K562 (cell line): ENCODE measurements at regions not wholly inside any gene's neighbourhood (a gene's known extent, or its start where the extent isn't known, plus 50 kb on each side); places are given as distances from the start of the nearest gene placed in this dataset.

Source experiments
- CREBBP ChIP-seq: IDR thresholded peaks from one replicate; pipeline ENCODE4 v1.6.1; 2012; ENCODE audit warnings: low read depth, mild to moderate bottlenecking, control low read depth, inconsistent platforms, low read length
- NFE2L1 ChIP-seq: fragments of 450-650 bp; IDR thresholded peaks from 2 replicates; pipeline ENCODE4 v1.6.1; 2016; ENCODE audit warnings: missing genetic modification characterization, low read depth, mild to moderate bottlenecking, missing compliant biosample characterization, moderate library complexity, borderline replicate concordance
- NFIC ChIP-seq: fragments of 450-650 bp; IDR thresholded peaks from 2 replicates; pipeline ENCODE4 v1.6.1; 2017; ENCODE audit warnings: mild to moderate bottlenecking, inconsistent platforms
- TAF1 ChIP-seq: IDR thresholded peaks from 2 replicates; pipeline ENCODE4 v1.6.1; 2011; ENCODE audit warnings: mild to moderate bottlenecking, low read length, moderate library complexity; ENCODE audit not compliant: insufficient read depth, control insufficient read depth, severe bottlenecking; ENCODE audit errors: extremely low read depth
- ZEB2 ChIP-seq: fragments of 450-650 bp; IDR thresholded peaks from 2 replicates; pipeline ENCODE4 v1.6.1; 2016
- TF ChIP-seq, protein P1 (sequence below): fragments of 450-650 bp; formaldehyde crosslinking; IDR thresholded peaks from 2 replicates; pipeline ENCODE4 v1.4.0; 2020; ENCODE audit warnings: mild to moderate bottlenecking, moderate library complexity
- TF ChIP-seq, protein P2 (sequence below): sonication (generic); formaldehyde crosslinking; IDR thresholded peaks from 2 replicates; pipeline ENCODE4 v1.8.0; 2022; ENCODE audit warnings: mild to moderate bottlenecking, missing genetic modification reagents
- TF ChIP-seq, protein P3 (sequence below), 3 experiments: IDR thresholded peaks in 2 of 3; conservative IDR thresholded peaks in 1 of 3; 2 replicates each; pipeline ENCODE4 v1.5.1; 2011 to 2012; ENCODE audit warnings: low read length in 3 of 3, mild to moderate bottlenecking in 3 of 3, control low read depth in 2 of 3, improper control_type of control experiment in 1 of 3, inconsistent platforms in 1 of 3, low read depth in 1 of 3, mixed read lengths in 1 of 3, moderate library complexity in 1 of 3; ENCODE audit not compliant: insufficient read depth in 2 of 3
- TF ChIP-seq, protein P4 (sequence below), 2 experiments: fragments of 450-650 bp in 1 of 2; sonication (generic) in 1 of 2; formaldehyde crosslinking in 1 of 2; IDR thresholded peaks in 1 of 2; conservative IDR thresholded peaks in 1 of 2; 2 replicates each; pipeline versions ENCODE4 v1.6.1 to v1.8.1; 2016 to 2023; ENCODE audit warnings: mild to moderate bottlenecking in 2 of 2, moderate library complexity in 2 of 2, inconsistent platforms in 1 of 2, missing genetic modification reagents in 1 of 2
- TF ChIP-seq, protein P5 (sequence below): sonication (generic); formaldehyde crosslinking; IDR thresholded peaks from 2 replicates; pipeline ENCODE4 v1.8.1; 2022; ENCODE audit warnings: missing genetic modification reagents

DNA sequence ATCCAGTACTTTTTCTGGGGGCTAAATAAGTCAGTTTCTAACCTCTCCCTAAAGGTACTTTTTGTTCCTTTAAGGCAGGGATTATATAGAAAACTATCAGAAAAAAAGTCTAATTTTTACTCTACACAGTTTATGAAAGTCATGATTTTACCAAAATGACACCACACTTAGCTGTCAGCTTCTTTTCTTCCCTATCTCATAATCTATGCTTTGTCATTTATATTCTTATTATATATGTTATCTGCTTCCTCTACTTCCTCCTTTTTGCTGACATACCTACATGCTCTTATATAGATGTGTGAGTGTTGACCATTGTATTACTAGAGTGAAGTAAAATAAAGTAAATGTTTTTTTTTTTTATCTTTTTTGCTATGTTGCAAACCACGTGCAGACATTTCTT, 203.9 kb upstream of the CHRM2 start:
- TF ChIP-seq CREBBP (no peak), NFE2L1 (no peak), NFIC (no peak), ZEB2 (no peak), TAF1 (no peak)
- TF ChIP-seq, protein P1, sequence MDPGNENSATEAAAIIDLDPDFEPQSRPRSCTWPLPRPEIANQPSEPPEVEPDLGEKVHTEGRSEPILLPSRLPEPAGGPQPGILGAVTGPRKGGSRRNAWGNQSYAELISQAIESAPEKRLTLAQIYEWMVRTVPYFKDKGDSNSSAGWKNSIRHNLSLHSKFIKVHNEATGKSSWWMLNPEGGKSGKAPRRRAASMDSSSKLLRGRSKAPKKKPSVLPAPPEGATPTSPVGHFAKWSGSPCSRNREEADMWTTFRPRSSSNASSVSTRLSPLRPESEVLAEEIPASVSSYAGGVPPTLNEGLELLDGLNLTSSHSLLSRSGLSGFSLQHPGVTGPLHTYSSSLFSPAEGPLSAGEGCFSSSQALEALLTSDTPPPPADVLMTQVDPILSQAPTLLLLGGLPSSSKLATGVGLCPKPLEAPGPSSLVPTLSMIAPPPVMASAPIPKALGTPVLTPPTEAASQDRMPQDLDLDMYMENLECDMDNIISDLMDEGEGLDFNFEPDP (CRISPR knock-in tag), result no peak
- TF ChIP-seq, protein P2, sequence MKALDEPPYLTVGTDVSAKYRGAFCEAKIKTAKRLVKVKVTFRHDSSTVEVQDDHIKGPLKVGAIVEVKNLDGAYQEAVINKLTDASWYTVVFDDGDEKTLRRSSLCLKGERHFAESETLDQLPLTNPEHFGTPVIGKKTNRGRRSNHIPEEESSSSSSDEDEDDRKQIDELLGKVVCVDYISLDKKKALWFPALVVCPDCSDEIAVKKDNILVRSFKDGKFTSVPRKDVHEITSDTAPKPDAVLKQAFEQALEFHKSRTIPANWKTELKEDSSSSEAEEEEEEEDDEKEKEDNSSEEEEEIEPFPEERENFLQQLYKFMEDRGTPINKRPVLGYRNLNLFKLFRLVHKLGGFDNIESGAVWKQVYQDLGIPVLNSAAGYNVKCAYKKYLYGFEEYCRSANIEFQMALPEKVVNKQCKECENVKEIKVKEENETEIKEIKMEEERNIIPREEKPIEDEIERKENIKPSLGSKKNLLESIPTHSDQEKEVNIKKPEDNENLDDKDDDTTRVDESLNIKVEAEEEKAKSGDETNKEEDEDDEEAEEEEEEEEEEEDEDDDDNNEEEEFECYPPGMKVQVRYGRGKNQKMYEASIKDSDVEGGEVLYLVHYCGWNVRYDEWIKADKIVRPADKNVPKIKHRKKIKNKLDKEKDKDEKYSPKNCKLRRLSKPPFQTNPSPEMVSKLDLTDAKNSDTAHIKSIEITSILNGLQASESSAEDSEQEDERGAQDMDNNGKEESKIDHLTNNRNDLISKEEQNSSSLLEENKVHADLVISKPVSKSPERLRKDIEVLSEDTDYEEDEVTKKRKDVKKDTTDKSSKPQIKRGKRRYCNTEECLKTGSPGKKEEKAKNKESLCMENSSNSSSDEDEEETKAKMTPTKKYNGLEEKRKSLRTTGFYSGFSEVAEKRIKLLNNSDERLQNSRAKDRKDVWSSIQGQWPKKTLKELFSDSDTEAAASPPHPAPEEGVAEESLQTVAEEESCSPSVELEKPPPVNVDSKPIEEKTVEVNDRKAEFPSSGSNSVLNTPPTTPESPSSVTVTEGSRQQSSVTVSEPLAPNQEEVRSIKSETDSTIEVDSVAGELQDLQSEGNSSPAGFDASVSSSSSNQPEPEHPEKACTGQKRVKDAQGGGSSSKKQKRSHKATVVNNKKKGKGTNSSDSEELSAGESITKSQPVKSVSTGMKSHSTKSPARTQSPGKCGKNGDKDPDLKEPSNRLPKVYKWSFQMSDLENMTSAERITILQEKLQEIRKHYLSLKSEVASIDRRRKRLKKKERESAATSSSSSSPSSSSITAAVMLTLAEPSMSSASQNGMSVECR (CRISPR knock-in tag), result no peak
- TF ChIP-seq, protein P3, sequence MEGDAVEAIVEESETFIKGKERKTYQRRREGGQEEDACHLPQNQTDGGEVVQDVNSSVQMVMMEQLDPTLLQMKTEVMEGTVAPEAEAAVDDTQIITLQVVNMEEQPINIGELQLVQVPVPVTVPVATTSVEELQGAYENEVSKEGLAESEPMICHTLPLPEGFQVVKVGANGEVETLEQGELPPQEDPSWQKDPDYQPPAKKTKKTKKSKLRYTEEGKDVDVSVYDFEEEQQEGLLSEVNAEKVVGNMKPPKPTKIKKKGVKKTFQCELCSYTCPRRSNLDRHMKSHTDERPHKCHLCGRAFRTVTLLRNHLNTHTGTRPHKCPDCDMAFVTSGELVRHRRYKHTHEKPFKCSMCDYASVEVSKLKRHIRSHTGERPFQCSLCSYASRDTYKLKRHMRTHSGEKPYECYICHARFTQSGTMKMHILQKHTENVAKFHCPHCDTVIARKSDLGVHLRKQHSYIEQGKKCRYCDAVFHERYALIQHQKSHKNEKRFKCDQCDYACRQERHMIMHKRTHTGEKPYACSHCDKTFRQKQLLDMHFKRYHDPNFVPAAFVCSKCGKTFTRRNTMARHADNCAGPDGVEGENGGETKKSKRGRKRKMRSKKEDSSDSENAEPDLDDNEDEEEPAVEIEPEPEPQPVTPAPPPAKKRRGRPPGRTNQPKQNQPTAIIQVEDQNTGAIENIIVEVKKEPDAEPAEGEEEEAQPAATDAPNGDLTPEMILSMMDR (IDR thresholded peaks at IDR 0.05 in 2 of 3, conservative IDR thresholded peaks at IDR 0.05 in 1 of 3; ENCODE audit: insufficient read depth in 2 of 3, low read depth in 1 of 3, low read length in 3 of 3), result no peak
- TF ChIP-seq, protein P4, sequence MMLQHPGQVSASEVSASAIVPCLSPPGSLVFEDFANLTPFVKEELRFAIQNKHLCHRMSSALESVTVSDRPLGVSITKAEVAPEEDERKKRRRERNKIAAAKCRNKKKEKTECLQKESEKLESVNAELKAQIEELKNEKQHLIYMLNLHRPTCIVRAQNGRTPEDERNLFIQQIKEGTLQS (IDR thresholded peaks at IDR 0.05), result no peak
- TF ChIP-seq, protein P4 (CRISPR knock-in tag; conservative IDR thresholded peaks at IDR 0.05), result no peak
- TF ChIP-seq, protein P5, sequence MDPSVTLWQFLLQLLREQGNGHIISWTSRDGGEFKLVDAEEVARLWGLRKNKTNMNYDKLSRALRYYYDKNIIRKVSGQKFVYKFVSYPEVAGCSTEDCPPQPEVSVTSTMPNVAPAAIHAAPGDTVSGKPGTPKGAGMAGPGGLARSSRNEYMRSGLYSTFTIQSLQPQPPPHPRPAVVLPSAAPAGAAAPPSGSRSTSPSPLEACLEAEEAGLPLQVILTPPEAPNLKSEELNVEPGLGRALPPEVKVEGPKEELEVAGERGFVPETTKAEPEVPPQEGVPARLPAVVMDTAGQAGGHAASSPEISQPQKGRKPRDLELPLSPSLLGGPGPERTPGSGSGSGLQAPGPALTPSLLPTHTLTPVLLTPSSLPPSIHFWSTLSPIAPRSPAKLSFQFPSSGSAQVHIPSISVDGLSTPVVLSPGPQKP (CRISPR knock-in tag), result no peak
